Esophagus squamous epithelium (tissue), 5 donors: ENCODE measurements at regions not wholly inside any gene's neighbourhood (a gene's known extent, or its start where the extent isn't known, plus 50 kb on each side); places are given as distances from the start of the nearest gene placed in this dataset.
A peak's percentile ranks its signal among the peaks of the same experiment; 100 is the strongest.

Experiments used
- DNase-seq: peaks from one replicate; lab custom pipeline; 2025; lab: John Stamatoyannopoulos, UW
- H3K27ac ChIP-seq, 4 donors: fragments of 200-600 bp; sonication (generic); one replicate each; pipeline ENCODE4 v1.5.1; 2016 to 2019; ENCODE audit warnings: mild to moderate bottlenecking in 1 of 4
- H3K27me3 ChIP-seq, 4 donors: fragments of 200-600 bp; sonication (generic); 1 replicate in 3 of 4; 2 replicates in 1 of 4; pipeline versions ENCODE4 v1.5.1 to v1.6.0; 2017 to 2021; ENCODE audit warnings: antibody characterized with exemption in 1 of 4
- H3K36me3 ChIP-seq, 3 donors: fragments of 200-600 bp; sonication (generic); one replicate each; pipeline ENCODE4 v1.5.1; 2016 to 2019
- H3K4me1 ChIP-seq, 3 donors: fragments of 200-600 bp; sonication (generic); one replicate each; pipeline ENCODE4 v1.5.1; 2017 to 2019
- H3K4me3 ChIP-seq, 4 donors: fragments of 200-600 bp; sonication (generic); 1 replicate in 3 of 4; 2 replicates in 1 of 4; pipeline ENCODE4 v1.5.1; 2016 to 2019; ENCODE audit warnings: mild to moderate bottlenecking in 2 of 4, moderate library complexity in 1 of 4
- H3K9me3 ChIP-seq, 3 donors: fragments of 200-600 bp; sonication (generic); one replicate each; pipeline ENCODE4 v1.5.1; 2016 to 2019
- CTCF ChIP-seq, 6 experiments: fragments of 450-650 bp in 4 of 6; fragments of 200-600 bp in 2 of 6; sonication (generic) in 2 of 6; IDR thresholded peaks; one replicate each; pipeline ENCODE4 v1.5.1; 2016 to 2019; ENCODE audit warnings: antibody characterized with exemption in 6 of 6, mild to moderate bottlenecking in 4 of 6, moderate library complexity in 4 of 6
- POLR2A ChIP-seq, 4 donors: fragments of 450-650 bp; IDR thresholded peaks; one replicate each; pipeline ENCODE4 v1.6.1; 2017; ENCODE audit warnings: antibody characterized with exemption in 4 of 4, mild to moderate bottlenecking in 4 of 4, moderate library complexity in 3 of 4
- WGBS, 2 donors: methylation state at CpG; one replicate each; pipeline ENCODE4 v1.1.5; 2018; 5-methylcytosine and 5-hydroxymethylcytosine counted together
- intact Hi-C: fragments of 100-400 bp; cut with DNase I; formaldehyde crosslinking; loops from one replicate; pipeline ENCODE4 v1.15.0; 2022
- donor health status: DM: yes; HTN: yes; CAD: no.

DNA sequence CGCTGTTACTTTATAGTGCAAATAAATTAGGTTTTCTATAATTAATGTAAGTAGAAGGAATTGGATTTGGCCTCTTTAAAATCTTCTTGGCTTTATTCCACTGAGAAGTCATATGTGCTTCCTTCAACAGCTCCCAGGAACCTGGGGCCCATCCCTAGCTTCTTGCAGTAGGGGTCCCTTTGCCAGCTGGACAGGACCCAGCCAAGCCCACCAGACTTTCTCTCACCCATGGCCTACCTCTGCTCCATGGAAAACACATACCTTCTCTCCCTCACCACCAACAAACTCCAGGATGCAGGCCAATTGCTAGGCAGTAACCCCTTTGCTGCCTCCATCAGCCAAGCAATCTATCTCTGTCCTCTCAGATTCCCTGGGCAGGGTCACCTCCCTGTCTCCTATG is 84.0 kb downstream of the RSL24D1 start:
- H3K9me3 ChIP-seq: no peaks in the 10 kb centered on the region
- DNase-seq: no peak

DNA sequence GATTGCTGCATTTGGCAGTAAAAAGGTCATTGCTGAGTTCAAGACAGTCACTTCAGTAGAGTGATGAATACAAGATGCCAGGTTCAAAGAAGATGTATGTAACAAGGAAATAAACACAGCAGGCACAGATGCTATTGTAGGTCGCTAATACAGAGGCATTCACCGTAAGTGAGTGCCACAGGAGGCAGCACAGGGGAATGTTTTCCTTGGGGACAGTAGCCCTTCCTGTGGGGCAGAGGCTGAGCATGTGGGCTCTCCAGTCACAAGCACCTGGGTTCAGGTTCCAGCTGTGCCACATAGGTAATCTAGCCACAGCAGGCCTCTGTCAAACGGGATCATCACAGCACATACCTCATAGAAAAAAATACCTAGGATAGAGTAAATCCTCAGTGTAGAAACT is 86.3 kb downstream of the RSL24D1 start:
- Histone ChIP-seq H3K4me3 (no peak overlapping the region), H3K36me3 (no peaks in the 10 kb centered on the region), H3K27ac (no peak overlapping the region), H3K4me1 (no peaks in the 10 kb centered on the region), H3K27me3 (no peaks in the 10 kb centered on the region), H3K9me3 (no peaks in the 10 kb centered on the region)
- intact Hi-C loops: no loop called here
- 17 to 39% methylated on average over 3 of the region's 3 CpGs for WGBS, 2 donors
- DNase-seq: no peak
- TF ChIP-seq POLR2A (IDR thresholded peaks at IDR 0.05) (no peak), CTCF (IDR thresholded peaks at IDR 0.05) (no peak)

More for the DNA sequence above, 84.0 kb downstream of the RSL24D1 start:
- Histone ChIP-seq H3K27me3 (no peaks in the 10 kb centered on the region), H3K27ac (no peak overlapping the region), H3K4me3 (no peak overlapping the region), H3K36me3 (no peaks in the 10 kb centered on the region), H3K4me1 (no peaks in the 10 kb centered on the region)
- intact Hi-C loops: no loop called here
- 68 to 82% methylated on average over 1 of the region's 1 CpG for WGBS, 2 donors
- no peak for TF ChIP-seq POLR2A (IDR thresholded peaks at IDR 0.05)
- TF ChIP-seq CTCF (IDR thresholded peaks at IDR 0.05): no peak

- H3K4me3 ChIP-seq: no peak overlapping the region
- no peak overlapping the region for H3K27ac ChIP-seq
- no peak for DNase-seq
- no peaks in the 10 kb centered on the region for H3K27me3 ChIP-seq
- TF ChIP-seq POLR2A (IDR thresholded peaks at IDR 0.05) (no peak), CTCF (IDR thresholded peaks at IDR 0.05) (peak in 4 of 6 experiments; percentile 13 to 58 (median 46))
- intact Hi-C loops: no loop called here
- H3K9me3 ChIP-seq: no peaks in the 10 kb centered on the region
- no peaks in the 10 kb centered on the region for H3K4me1 ChIP-seq
- no peaks in the 10 kb centered on the region for H3K36me3 ChIP-seq
- WGBS, 2 donors: 7 to 9% methylated on average over 9 of the region's 9 CpGs
These were observed 87.8 kb downstream of the RSL24D1 start for GRCh38 chr15:55108858-55109518.

DNA sequence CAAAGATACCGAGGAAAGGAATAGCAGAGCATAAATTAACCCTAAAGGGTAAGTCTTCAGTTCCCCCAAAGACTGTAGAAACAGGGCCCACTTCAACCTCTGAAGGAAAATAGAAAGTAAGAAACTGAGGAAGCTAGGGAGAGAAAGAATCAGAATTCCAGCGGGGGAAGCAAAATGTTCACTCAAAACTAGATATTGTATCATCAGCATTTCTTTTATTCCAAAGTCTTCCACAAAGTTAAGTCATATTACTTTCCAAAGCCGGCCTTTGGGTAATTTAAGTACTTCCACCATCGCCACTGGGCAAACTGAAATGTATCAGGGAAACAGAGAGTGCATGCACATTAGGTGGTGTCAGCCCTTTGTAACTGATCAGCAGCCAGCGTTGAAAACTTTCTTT is 88.3 kb downstream of the RSL24D1 start:
- WGBS, 2 donors: 54 to 72% methylated on average over 5 of the region's 5 CpGs
- Histone ChIP-seq H3K4me3 (no peak overlapping the region), H3K4me1 (no peaks in the 10 kb centered on the region), H3K36me3 (no peaks in the 10 kb centered on the region), H3K27ac (no peak overlapping the region), H3K27me3 (no peaks in the 10 kb centered on the region), H3K9me3 (no peaks in the 10 kb centered on the region)
- DNase-seq: no peak
- TF ChIP-seq CTCF (IDR thresholded peaks at IDR 0.05): no peak
- TF ChIP-seq POLR2A (IDR thresholded peaks at IDR 0.05): no peak
- intact Hi-C loops: no loop called here

GRCh38 chr15:55106155-55106554 is 90.6 kb downstream of the RSL24D1 start:
- H3K4me3 ChIP-seq: no peak overlapping the region
- DNase-seq: no peak
- H3K27ac ChIP-seq: no peak overlapping the region
- H3K36me3 ChIP-seq: no peaks in the 10 kb centered on the region
- no peaks in the 10 kb centered on the region for H3K9me3 ChIP-seq
- no peak for TF ChIP-seq POLR2A (IDR thresholded peaks at IDR 0.05)
- no peak for TF ChIP-seq CTCF (IDR thresholded peaks at IDR 0.05)
- no peaks in the 10 kb centered on the region for H3K4me1 ChIP-seq
- intact Hi-C loops: no loop called here
- WGBS, 2 donors: 40 to 69% methylated on average over 2 to 3 of the region's 3 CpGs
- H3K27me3 ChIP-seq: no peaks in the 10 kb centered on the region
